ENCODE measurements at regions not wholly inside any gene's neighbourhood (a gene's known extent, or its start where the extent isn't known, plus 50 kb on each side); places are given as distances from the start of the nearest gene placed in this dataset.
A peak's percentile ranks its signal among the peaks of the same experiment; 100 is the strongest.

GRCh38 chr2:71884303-71885042, 263.2 kb downstream of the CYP26B1 start:
- POLR2A ChIA-PET: no interaction called here
- TF ChIP-seq ZBTB34 (CRISPR knock-in tag; IDR thresholded peaks at IDR 0.05) (no peak), ZNF12 (CRISPR knock-in tag; IDR thresholded peaks at IDR 0.05) (peak; percentile 98), FOSL2 (CRISPR knock-in tag; IDR thresholded peaks at IDR 0.05) (peak; percentile 72), NCOA5 (CRISPR knock-in tag; IDR thresholded peaks at IDR 0.05) (no peak), IRF2 (CRISPR knock-in tag; IDR thresholded peaks at IDR 0.05) (no peak)

GRCh38 chr2:71882949-71883472, 264.7 kb downstream of the CYP26B1 start:
- H3K4me1 ChIP-seq (ENCODE audit: insufficient read depth, low read length): peaks cover 40% of the 10 kb centered on the region
- no peaks in the 10 kb centered on the region for H3K79me2 ChIP-seq (ENCODE audit: insufficient read depth, low read length)
- no TSS peak for BruUV-seq (replicated peaks)
- DNase-seq (ENCODE audit: low spot score) (peak; percentile 94), ATAC-seq (peak; percentile 97), FAIRE-seq (peak; percentile 89)
- ChIA-PET POLR2A (no interaction called here), CTCF (ENCODE audit: low intra/inter-chr PET ratio, low total read pairs) (no interaction called here)
- H3K27me3 ChIP-seq (ENCODE audit: control insufficient read depth in 1 of 2, insufficient read depth in 2 of 2, low read length in 2 of 2): peaks cover 1 to 32% of the 10 kb centered on the region in 2 experiments; a peak in 3 of 5 replicates
- H3K9ac ChIP-seq (ENCODE audit: insufficient read depth, low read depth, low read length): no peak overlapping the region
- no peaks in the 10 kb centered on the region for H3K36me3 ChIP-seq (replicated peaks in 1 of 2; ENCODE audit: control insufficient read depth in 1 of 2, insufficient read depth in 2 of 2, low read length in 2 of 2)
- intact Hi-C loops (cut with micrococcal nuclease; ENCODE audit: unreplicated experiment): no loop called here
- H3K27ac ChIP-seq (ENCODE audit: extremely low read length, insufficient read depth, low read length): no peak overlapping the region
- no peaks in the 10 kb centered on the region for H4K20me1 ChIP-seq (ENCODE audit: insufficient read depth, low read length)
- in situ Hi-C loops (cut with HindIII; ENCODE audit: extremely low pct_ligation_motif_present, low pct_unique_long_range_greater_than_20kb): no loop called here
- H3K4me3 ChIP-seq (replicated peaks in 1 of 3; ENCODE audit: insufficient read depth in 1 of 3, low read depth in 2 of 3, low read length in 3 of 3): peak overlapping the region in 1 of 3 experiments; percentile 53; a peak in 1 of 6 replicates
- WGBS (ENCODE audit: low lambda C conversion rate): 1% methylated on average over 8 of the region's 8 CpGs
- peak overlapping the region; percentile 60 for H3K4me2 ChIP-seq (ENCODE audit: low read depth, low read length)
- H2AFZ ChIP-seq (ENCODE audit: low read length): no peak overlapping the region
- H3K9me3 ChIP-seq (ENCODE audit: low read length): no peaks in the 10 kb centered on the region
- TF ChIP-seq CENPBD1 (CRISPR knock-in tag; IDR thresholded peaks at IDR 0.05; ENCODE audit: borderline replicate concordance, low read depth): no peak; the same call in 1 of the 2 replicates
- TF ChIP-seq NONO (IDR thresholded peaks at IDR 0.05): no peak
- TF ChIP-seq NONO (CRISPR knock-in tag; conservative IDR thresholded peaks at IDR 0.05): peak; percentile 89
- peak; percentile 57; the same call in 1 of the 2 replicates for TF ChIP-seq PRDM10 (CRISPR knock-in tag; IDR thresholded peaks at IDR 0.05; ENCODE audit: low read depth)

More at GRCh38 chr2:71884303-71885042, 263.2 kb downstream of the CYP26B1 start:
- H3K79me2 ChIP-seq (ENCODE audit: insufficient read depth, low read length): no peaks in the 10 kb centered on the region
- H3K4me2 ChIP-seq (ENCODE audit: low read depth, low read length): no peak overlapping the region
- 37% methylated on average over 7 of the region's 7 CpGs for WGBS (ENCODE audit: low lambda C conversion rate)
- no peaks in the 10 kb centered on the region for H4K20me1 ChIP-seq (ENCODE audit: insufficient read depth, low read length)
- H3K9me3 ChIP-seq (ENCODE audit: low read length): no peaks in the 10 kb centered on the region
- peaks cover 40% of the 10 kb centered on the region for H3K4me1 ChIP-seq (ENCODE audit: insufficient read depth, low read length)
- H3K4me3 ChIP-seq (replicated peaks in 1 of 3; ENCODE audit: insufficient read depth in 1 of 3, low read depth in 2 of 3, low read length in 3 of 3): no peak overlapping the region
- in situ Hi-C loops (cut with HindIII; ENCODE audit: extremely low pct_ligation_motif_present, low pct_unique_long_range_greater_than_20kb): no loop called here
- no peak overlapping the region for H3K9ac ChIP-seq (ENCODE audit: insufficient read depth, low read depth, low read length)
- H3K36me3 ChIP-seq (replicated peaks in 1 of 2; ENCODE audit: control insufficient read depth in 1 of 2, insufficient read depth in 2 of 2, low read length in 2 of 2): no peaks in the 10 kb centered on the region
- no peak for FAIRE-seq
- no peak overlapping the region for H2AFZ ChIP-seq (ENCODE audit: low read length)
- intact Hi-C loops (cut with micrococcal nuclease; ENCODE audit: unreplicated experiment): no loop called here
- BruUV-seq (replicated peaks): no TSS peak
- no peak for DNase-seq (ENCODE audit: low spot score)
- H3K27ac ChIP-seq (ENCODE audit: extremely low read length, insufficient read depth, low read length): no peak overlapping the region
- peaks cover 1 to 19% of the 10 kb centered on the region in 2 experiments; a peak in 3 of 5 replicates for H3K27me3 ChIP-seq (ENCODE audit: control insufficient read depth in 1 of 2, insufficient read depth in 2 of 2, low read length in 2 of 2)
- ATAC-seq: no peak
- CTCF ChIA-PET (ENCODE audit: low intra/inter-chr PET ratio, low total read pairs): no interaction called here

Measured in HepG2 (cell line).